DMS79 treated with DMSO at 0.1 percent for 48 hours (cell line): ENCODE measurements at regions not wholly inside any gene's neighbourhood (a gene's known extent, or its start where the extent isn't known, plus 50 kb on each side); places are given as distances from the start of the nearest gene placed in this dataset.

Source experiments
- DNase-seq: peaks from one replicate; lab custom pipeline; 2025; lab: John Stamatoyannopoulos, UW

DNA sequence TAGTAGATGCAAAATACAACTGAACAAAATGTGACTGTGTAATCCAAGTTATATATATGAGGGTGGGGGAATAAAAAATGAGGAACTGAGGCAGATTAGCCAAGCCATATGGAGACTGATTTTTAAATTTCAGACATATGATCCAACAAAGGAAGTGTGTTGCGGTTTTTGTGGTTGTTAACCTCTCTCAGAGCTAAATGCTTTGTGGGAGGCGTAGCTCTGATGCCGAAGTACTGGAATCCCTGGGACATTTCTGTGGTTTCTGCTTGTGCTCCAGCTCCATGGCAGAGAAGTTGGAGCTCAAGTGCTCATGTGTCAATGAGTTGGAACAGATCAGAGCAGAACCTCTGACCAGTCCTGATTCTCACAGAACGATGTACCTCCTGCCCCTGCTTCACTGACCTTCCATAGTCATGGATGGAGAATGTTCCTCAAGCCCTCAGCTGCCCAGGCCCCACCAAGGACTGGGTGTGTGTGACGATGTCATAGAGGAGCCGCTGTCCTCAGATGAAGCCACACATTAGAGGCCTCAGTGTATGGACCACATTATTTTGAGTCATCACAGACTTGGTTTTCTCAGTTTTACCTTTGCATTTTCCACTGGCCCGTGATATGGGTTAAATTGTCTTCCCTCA is 107.6 kb downstream of the SOX1 start:
- DNase-seq, result no peak

DNA sequence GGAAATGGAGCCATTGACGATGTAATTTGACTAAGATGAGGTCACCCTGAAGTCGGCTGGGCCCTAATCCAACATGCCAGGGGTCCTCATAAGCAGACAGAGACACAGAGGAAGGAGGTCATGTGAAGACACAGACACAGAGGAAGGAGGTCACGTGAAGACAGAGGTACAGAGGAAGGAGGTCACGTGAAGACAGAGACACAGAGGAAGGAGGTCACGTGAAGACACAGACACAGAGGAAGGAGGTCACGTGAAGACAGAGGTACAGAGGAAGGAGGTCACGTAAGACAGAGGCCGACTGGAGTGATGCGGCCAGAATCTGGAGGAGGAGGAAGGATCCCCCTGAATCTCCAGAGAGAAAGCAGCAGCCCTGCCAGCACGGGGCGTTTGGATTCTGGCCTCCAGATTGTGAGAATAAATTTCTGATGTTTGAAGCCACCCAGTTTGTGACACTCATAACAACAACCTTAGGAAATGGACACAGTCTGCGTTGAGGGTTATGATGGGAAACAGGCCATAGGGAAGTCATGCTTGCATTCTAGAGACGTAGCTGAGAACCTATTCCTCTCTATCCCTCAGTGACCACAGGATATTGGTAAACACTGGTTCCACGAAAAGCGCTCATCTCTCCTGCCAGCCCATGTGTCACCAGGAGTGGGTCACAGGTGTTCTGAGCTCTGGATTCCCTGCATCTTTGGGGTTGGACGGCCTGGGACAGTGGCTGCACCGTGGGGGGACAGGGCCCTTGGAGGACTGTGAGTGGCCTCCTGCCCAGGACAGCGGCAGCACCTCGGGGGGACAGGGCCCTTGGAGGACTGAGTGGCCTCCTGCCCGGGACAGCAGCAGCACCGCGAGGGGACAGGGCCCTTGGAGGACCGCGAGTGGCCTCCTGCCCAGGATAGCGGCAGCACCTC is 108.5 kb downstream of the SOX1 start:
- no peak for DNase-seq

DNA sequence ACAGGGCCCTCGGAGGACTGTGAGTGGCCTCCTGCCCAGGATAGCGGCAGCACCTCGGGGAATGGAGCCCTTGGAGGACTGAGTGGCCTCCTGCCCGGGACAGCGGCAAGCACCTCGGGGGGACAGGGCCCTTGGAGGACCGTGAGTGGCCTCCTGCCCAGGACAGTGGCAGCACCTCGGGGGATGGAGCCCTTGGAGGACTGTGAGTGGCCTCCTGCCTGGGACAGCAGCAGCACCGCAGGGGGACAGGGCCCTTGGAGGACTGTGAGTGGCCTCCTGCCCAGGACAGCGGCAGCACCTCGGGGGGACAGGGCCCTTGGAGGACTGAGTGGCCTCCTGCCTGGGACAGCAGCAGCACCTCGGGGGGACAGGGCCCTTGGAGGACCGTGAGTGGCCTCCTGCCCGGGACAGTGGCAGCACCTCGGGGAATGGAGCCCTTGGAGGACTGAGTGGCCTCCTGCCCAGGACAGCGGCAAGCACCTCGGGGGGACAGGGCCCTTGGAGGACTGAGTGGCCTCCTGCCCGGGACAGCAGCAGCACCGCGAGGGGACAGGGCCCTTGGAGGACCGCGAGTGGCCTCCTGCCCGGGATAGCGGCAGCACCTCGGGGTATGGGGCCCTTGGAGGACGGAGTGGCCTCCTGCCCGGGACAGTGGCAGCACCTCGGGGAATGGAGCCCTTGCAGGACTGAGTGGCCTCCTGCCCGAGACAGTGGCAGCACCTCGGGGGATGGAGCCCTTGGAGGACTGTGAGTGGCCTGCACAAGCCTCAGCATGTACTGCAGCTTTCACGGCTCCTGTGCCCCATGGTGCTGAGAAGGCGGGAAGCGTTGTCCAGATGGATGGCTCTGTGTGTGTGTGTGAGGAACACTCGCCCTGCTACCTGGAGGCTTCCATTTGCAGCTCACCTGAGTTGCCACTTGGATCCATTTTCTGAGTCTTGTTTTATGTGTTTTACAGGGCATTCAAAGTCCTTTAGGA is 109.5 kb downstream of the SOX1 start:
- DNase-seq, result peak; percentile 17

DNA sequence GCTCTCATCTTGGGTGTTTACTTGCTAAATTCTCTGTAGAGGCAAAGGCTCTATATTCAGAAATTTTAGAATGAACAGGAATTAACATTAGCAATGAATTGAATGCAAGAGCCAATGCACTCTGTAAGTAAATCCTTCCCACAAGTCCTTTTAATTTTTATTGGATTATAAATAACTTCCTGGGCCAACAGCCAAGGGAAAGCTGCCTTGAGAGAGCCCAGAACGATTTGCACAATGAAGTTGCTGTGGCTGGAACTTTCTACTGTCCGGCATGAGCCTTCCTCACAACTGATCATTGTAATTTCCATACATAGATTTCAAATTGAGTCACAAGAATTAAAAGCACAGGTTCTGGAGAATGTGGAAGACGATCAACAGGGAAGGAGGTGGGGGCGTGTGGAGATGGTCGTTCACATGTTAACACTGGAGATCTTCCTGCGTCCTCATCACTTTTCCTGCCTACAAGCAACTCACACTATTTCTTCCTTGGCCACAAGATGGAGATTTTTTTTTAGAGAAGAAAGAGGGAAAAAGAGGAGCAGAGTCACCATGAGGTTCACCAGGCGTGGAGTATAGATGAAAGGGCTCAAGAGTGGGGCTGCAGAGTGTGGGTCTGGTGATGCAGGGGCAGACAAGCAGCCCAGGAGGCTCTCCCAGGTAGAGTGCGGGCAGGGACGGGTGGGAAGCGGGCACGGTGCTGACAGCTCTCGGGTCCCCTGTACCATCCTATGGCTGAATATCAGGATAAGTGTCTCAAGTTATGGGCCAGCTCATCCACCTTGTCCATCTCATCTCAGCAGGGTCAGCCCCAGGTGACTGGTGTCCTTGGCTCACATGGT is 110.7 kb downstream of the SOX1 start:
- peak; percentile 71 for DNase-seq

DNA sequence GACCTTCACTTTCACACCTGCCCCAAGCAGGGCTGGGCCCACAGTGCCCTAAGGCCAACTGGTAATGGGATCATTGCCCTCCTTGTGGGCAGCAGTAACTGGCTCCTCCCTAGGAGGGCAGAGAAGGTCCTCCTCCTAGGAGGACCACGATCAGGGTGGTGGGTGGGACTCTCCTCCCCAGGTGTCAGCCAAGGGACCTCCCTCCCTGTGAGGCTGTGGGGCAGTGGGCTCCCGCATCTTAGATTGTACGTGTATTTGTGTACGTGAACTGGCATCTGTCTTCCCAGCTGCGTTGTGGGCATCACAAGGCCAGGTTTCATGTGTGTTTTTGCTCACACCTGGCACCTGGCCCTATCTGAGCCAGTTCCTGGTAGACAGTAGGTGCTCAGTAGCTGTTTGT is 111.8 kb downstream of the SOX1 start:
- DNase-seq, result no peak

DNA sequence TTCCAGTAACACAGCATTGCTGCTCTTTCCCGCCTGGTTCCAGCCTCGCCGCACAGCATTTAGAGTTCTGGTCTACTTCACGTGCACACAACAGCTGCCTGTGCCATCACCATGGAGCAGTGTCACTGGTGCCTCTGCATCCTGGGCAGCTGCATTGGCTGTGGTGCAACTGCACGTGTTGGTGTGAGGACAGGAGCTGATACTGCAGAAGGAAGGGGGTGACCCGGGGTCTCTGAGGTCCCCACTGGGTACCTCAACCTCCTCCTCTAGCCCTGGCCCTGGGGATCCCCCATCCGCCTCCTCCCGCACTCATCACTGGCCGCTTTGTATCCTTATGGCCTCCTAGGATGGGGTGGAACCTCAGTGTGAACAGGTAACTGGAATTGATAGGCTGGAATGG is 112.5 kb downstream of the SOX1 start:
- DNase-seq, result no peak

DNA sequence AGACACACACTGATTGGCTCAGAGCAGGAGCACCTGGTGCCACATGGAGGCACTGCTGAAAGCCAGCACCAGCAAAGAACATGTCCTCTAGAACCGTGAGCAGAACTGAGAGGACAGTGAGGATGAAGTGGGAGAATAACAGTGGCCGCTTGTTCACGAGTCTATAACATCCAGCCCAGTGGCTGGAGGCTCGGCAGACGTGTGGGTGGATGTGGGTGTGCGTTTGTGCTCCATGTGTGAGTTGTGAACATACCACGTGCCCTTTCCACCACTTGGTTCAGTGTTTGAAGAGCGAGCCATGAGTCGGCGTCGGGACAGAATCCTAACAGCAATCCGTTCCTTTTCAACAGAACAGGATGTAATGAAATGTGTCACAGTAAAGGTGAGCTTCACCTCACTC is 113.0 kb downstream of the SOX1 start:
- DNase-seq, result no peak

DNA sequence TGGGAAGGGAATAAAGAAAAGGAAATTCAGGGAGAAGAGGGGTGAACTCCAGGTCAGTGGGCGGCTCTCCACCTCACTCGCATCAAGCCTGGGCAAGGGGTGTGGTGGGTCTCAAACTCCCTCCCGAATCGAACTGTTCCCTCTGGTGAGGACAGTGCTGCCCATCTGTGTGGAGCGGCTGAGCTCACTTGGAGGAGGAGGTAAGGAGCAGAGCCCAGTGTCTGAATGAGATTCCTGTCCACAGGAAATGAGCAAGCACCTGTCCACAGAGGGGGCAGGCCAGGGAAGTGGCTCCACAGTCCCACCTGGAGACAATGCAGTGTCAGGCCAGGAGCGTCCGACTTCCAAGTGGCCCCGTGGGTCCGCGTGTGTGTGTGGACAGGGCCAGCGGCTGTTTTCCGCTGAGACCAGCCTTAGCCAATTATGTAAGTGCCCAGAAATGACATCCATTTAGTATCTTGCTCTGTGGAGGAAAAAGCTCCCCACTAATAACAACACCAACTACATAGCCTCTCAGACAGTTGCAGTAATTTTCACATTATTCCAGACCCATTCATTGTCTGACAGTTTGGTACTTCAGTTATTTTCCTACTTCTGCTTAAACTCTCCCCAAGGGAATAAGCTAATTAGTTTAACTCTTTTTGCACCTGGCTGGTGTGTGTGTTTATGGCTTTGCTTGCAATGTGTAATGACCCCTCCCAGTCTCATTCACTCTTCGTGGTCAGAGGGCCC is 114.6 kb downstream of the SOX1 start:
- peak; percentile 29 for DNase-seq

DNA sequence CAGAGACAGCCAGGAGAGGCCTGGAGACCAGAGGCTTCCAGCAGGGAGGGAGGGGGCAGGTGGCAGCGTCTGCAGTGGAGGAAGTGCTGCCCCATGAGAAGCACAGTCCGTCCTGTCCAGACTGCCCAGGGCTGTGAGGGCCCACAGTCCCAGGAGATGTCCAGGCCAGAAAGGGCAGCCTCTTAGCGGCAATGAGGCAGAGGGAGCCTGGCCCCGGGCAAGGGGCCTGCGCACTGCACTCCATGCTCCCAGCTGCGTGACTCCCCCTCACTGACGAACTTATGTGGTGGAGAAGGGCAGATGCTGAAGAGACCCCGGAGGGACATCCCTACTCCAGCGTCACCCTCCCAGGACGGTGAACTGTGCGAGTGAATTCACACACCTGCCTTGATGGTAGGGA is 115.3 kb downstream of the SOX1 start:
- no peak for DNase-seq

DNA sequence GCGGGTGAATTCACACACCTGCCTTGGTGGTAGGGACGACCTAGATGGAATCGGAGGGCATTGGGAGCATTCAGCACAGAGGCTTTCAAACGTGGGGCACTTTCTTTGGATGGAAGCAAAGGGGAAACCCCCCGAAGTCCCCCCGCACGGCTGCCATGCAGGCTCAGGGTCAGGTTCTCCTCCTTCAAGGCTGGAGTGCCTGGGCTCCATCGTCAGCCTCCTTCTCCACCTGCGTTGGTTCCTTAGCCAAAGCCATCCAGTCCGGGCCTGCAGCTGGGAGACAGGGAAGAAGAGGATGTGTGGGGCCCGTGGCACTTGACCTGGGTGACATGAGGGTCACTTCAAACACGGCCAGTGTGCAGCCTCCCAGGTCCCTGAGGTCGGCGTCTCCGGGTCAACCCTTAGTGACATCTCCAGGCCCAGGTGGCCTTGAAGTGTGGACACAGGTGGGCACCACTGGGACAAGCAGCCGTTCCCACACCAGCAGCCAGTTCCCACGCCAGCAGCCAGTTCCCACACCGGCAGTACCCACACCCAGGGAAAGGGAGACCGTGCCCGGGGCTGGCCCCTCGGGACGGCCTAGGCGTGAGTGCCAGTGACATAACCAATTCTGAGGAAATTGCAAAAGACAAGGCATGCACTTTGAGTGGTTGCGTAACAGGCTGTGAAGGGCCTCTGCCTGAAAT is 116.0 kb downstream of the SOX1 start:
- no peak for DNase-seq

DNA sequence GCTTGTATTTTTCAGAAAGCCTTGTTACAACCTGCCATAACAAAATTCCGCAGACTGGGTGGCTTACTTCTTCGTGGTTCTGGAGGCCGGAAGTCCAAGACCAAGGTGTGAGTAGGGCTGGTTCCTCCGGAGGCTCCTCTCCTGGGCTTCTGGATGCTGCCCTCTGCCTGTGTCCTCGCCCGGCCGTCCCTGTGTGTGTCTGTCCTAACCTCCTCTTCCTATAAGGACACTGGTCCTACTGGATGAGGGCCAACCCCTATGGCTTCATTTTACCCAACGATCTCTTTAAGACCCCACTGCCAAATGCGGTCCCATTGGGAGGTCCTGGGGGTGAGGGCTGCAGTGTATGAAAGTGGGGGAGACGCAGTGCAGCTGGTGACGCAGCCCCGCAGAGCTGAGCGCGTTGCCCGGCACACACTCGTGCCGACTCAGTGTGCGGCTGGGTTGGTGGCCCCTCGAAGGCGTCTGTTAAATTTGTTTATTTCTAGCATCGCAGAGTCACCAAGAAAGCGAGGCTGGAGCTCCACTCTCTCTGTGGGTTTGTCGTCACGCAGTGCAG is 116.7 kb downstream of the SOX1 start:
- DNase-seq, result no peak

DNA sequence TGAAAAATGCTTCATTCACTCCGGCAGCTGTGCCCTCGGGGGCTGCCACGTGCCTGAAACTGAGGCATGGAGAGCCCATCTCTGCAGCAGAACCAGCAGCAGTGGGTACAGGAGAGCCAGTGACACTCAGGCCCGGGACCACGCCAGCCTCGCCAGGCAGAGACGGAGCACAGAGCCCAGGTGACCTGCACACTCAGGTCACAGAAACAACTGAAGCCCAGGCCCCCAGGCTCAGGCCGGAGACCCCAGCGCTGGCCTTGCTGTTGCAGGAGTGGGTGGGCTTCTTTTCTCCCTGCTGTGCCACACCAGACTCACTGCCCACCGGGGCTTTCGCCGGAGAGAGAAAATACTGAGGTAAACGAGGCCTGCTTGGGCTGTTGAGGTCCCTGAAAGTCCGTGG is 117.3 kb downstream of the SOX1 start:
- no peak for DNase-seq

DNA sequence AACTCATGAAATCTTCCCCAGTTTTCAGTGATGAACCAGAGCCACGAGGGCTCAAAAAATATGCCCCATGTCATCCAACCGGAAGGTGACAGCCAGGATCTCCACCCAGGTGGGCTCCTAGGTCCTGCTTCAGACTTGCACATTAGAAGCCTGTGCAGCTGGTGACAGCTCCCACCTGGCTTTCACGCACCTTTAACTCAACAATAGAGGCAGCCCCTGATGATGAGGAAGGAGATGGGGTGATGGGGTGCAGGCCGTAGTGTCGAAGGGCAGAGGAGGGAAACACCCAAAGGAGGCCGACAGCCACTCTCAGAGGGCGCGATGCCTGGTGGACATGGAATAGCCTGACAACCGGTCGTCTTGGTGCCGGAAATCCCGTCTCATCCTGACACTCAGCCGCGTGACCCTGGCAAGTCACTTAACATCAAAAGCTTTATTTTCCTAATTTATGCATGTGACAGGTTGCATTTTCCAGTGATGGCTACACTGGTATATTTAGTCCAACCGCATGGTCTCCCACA is 118.0 kb downstream of the SOX1 start:
- no peak for DNase-seq

DNA sequence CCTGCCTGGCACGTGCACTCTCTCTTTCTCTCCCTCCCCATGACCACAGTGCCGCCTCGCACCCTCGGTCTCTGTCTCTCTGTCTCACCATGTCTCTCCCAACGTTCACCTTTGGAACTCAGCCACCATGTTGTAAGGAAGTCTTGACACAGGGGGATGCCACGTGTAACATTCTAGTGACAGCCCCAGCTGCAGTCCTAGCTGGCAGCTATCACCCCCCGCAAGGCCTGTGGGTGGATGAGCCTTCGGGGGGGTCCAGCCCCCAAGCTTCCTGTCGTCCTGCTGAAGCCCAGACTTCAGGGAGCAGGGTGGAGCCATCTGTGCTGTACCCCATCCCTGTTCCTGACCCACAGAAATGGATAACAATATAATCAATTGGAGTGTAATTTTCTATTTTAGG is 118.5 kb downstream of the SOX1 start:
- no peak for DNase-seq

DNA sequence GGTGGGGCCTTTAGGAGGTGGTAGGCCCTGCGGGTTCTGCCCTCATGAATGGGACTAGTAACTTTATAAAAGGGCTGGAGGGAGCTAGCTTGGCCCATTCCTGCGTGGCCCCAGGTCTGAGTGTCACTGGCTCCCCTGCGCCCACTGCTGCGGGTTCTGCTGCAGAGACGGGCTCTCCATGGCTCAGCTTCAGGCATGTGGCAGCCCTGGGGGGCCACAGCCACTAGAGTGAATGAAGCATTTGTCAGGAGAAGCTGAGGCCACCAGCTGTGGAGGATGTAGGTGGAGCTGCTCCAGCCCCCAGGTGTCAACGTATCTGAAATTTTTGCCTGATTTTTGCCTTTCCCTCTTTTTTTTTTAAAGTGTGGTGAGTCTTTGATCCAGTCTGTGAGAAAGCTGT is 119.1 kb downstream of the SOX1 start:
- no peak for DNase-seq

DNA sequence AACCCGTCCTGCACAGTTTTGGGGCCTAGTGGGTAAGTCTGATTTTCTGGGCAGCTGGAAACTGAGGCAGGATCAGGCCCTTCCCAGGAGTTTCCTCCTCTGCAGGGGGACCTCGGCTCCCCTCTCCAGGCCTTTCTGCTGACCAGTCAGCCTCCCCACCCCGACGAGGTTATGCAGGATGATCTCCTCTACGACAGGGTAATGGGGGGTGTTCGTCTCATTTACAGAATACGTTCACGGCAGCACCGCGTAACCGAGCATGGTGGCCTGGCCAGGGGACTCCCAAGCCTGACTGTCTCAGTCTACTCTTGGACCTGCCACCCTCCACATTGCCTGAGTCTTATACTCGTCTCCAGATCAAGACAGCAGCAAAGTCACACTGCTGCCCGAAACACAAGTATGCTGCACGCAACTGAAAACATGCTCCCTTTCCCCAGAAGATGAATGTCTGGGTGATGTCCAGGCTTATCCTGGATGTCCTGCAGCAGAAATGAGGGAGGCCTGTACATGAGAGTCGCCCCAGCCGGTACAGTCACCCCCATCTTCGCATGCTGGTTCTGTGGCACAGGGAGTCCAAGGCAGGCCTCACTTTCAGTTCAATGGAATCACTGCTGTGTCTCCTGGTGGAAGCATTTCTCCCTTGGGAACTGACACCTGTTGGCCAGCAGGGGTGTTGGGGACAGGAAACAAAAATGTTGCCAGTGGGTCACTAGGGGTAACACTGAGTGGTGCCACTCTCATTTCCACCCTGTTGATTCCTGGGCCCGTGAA is 120.8 kb downstream of the SOX1 start:
- no peak for DNase-seq

DNA sequence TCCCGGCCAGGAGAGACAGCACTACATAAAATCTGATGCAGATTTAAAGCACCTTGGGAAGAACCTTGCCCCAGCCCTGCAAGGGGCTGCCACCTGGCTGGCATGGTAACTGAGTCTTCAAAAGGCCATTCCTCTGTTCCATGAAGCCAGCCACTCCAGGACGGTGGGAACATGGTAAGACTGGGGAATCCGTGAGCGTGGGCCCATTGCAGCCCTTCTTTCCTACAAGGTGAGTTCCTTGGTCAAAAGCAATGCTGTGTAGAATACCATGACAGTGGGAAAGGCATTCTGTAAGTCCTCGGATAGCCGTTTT is 121.3 kb downstream of the SOX1 start:
- no peak for DNase-seq

DNA sequence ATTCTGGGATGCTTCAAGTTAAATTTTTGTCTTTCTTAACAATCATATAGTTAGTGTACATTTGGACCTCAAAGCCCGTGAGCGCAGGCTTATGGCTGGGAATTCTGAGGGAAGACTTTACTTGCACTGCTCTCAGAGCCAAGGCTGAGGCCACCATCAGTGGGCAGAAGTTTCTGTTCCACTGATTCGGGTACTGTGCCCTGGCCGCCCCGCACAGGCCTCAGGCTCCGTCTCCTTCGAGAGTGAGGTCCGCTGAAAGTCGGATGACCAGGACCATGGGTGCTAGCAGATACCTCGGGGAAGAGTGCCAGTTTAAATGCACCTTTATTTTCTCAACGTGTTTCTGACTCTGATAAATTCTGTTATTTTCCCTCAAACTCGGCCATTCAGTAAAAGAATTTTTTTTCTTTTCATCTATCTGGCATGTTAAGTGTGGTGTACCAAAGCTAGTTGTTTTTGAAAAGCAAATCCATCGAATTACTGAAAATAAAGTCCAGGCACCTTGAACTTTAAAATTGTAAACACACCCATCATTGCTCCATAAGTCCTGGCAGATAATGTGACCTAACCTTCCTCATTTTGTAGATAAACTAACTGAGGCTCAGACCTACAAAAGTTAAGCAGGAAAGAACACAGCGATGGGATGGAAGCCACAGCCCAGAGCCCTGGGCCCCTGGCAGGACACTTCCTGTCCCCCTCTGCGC is 126.7 kb downstream of the SOX1 start:
- DNase-seq, result no peak

DNA sequence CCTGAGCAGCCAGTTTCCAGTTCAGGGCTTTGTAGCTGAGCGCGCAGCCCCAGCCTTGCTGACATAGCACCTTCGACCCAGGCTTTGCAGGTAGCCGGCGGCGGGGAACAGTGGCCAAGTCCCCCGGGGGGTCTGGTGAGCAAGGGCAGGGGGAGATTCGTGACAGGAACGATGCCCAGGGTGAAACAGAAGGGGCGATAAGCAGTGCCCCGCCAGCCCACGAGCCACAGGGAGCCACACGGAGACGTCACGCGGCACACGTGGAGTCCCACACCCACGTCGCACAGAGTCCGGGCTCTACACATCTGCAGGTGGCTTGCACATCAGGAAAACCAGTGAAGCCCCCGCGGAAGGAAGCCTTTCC is 127.2 kb downstream of the SOX1 start:
- no peak for DNase-seq
